Naive thymus-derived CD4-positive, alpha-beta T cell (primary cell): ENCODE measurements at regions not wholly inside any gene's neighbourhood (a gene's known extent, or its start where the extent isn't known, plus 50 kb on each side); places are given as distances from the start of the nearest gene placed in this dataset.

Experiments used
- ATAC-seq: fragments of 150-1000 bp; cut with Tn5 transposase; 2 replicates; pipeline ENCODE4 v1.10.0; 2021; ENCODE audit warnings: mild to moderate bottlenecking, moderate library complexity
- CTCF ChIA-PET: fragments of 350-600 bp; sonication (Branson Sonifier 250); formaldehyde crosslinking; loops from one replicate; lab custom pipeline; 2021; ENCODE audit warnings: antibody characterized with exemption; lab: Charles Lee
- POLR2A ChIA-PET: fragments of 350-600 bp; sonication (Branson Sonifier 250); formaldehyde crosslinking; loops from one replicate; lab custom pipeline; 2021; ENCODE audit warnings: antibody characterized with exemption, inconsistent platforms; lab: Charles Lee
- DNase-seq, 9 donors: peaks; one replicate each; pipeline versions ENCODE4 v3.0.0 to v3.0.0-alpha.2; 2020 to 2022; ENCODE audit warnings: mixed read lengths in 1 of 9
- H3K27ac ChIP-seq: one replicate; pipeline ENCODE4 v1.7.0; 2013; ENCODE audit warnings: mild to moderate bottlenecking, low read depth, low read length, moderate library complexity
- H3K27me3 ChIP-seq, 2 donors: one replicate each; pipeline ENCODE4 v1.7.0; 2013; ENCODE audit warnings: low read length in 2 of 2, mild to moderate bottlenecking in 2 of 2, moderate library complexity in 2 of 2; ENCODE audit not compliant: control insufficient read depth in 2 of 2, insufficient read depth in 2 of 2
- H3K36me3 ChIP-seq, 3 experiments: 1 replicate in 2 of 3; 2 replicates in 1 of 3; pipeline ENCODE4 v1.7.0; 2013; ENCODE audit warnings: low read length in 3 of 3, mild to moderate bottlenecking in 3 of 3, moderate library complexity in 1 of 3; ENCODE audit not compliant: insufficient read depth in 3 of 3, control insufficient read depth in 2 of 3
- H3K4me1 ChIP-seq, 2 donors: one replicate each; pipeline ENCODE4 v1.7.0; 2013; ENCODE audit warnings: low read length in 2 of 2, mild to moderate bottlenecking in 2 of 2, moderate library complexity in 1 of 2; ENCODE audit not compliant: control insufficient read depth in 2 of 2, insufficient read depth in 2 of 2
- H3K4me3 ChIP-seq: 2 replicates; pipeline ENCODE4 v1.7.0; 2013; ENCODE audit warnings: mild to moderate bottlenecking, low read length
- H3K9me3 ChIP-seq, 3 experiments: 1 replicate in 2 of 3; 2 replicates in 1 of 3; pipeline ENCODE4 v1.7.0; 2013; ENCODE audit warnings: low read length in 3 of 3; ENCODE audit not compliant: control insufficient read depth in 2 of 3
- H3K27ac Mint-ChIP-seq, 9 donors: one replicate each; pipeline ENCODE4 v1.8.0; 2020 to 2022; ENCODE audit warnings: mixed read lengths in 9 of 9, mild to moderate bottlenecking in 8 of 9, moderate library complexity in 5 of 9, inconsistent platforms in 2 of 9
- H3K27me3 Mint-ChIP-seq, 5 donors: one replicate each; pipeline ENCODE4 v1.8.0; 2021 to 2022; ENCODE audit warnings: mixed read lengths in 5 of 5, mild to moderate bottlenecking in 1 of 5
- H3K36me3 Mint-ChIP-seq, 5 donors: one replicate each; pipeline ENCODE4 v1.8.0; 2020 to 2022; ENCODE audit warnings: mixed read lengths in 5 of 5, mild to moderate bottlenecking in 3 of 5, inconsistent platforms in 1 of 5
- H3K4me1 Mint-ChIP-seq, 7 donors: one replicate each; pipeline ENCODE4 v1.8.0; 2020 to 2022; ENCODE audit warnings: mixed read lengths in 7 of 7, mild to moderate bottlenecking in 3 of 7, inconsistent platforms in 1 of 7
- H3K4me3 Mint-ChIP-seq, 10 donors: one replicate each; pipeline ENCODE4 v1.8.0; 2020 to 2022; ENCODE audit warnings: mild to moderate bottlenecking in 10 of 10, mixed read lengths in 10 of 10, moderate library complexity in 6 of 10, inconsistent platforms in 2 of 10
- H3K9me3 Mint-ChIP-seq, 11 donors: one replicate each; pipeline ENCODE4 v1.8.0; 2020 to 2022; ENCODE audit warnings: mixed read lengths in 11 of 11, mild to moderate bottlenecking in 4 of 11, inconsistent platforms in 1 of 11, moderate library complexity in 1 of 11
- intact Hi-C, 2 donors: fragments of 100-400 bp; cut with micrococcal nuclease; formaldehyde crosslinking; loops; one replicate each; pipeline ENCODE4 v1.15.1; 2023

- DNase-seq: no peak
- Mint-ChIP-seq H3K4me1 (no peaks in the 10 kb centered on the region), H3K27ac (no peak overlapping the region), H3K9me3 (peaks cover 2 to 26% (median 9%) of the 10 kb centered on the region in 11 donors), H3K4me3 (no peak overlapping the region), H3K27me3 (peaks cover 0 to 19% (median 7%) of the 10 kb centered on the region in 5 donors), H3K36me3 (no peaks in the 10 kb centered on the region)
- Histone ChIP-seq H3K9me3 (peaks cover 0 to 9% (median 0%) of the 10 kb centered on the region in 3 experiments), H3K4me1 (no peaks in the 10 kb centered on the region), H3K27ac (no peak overlapping the region), H3K27me3 (no peaks in the 10 kb centered on the region), H3K4me3 (no peak overlapping the region), H3K36me3 (no peaks in the 10 kb centered on the region)
- ChIA-PET CTCF (no interaction called here), POLR2A (no interaction called here)
- no peak for ATAC-seq
- intact Hi-C loops: no loop called here
Observed at GRCh38 chr9:115386963-115387770, 269.2 kb upstream of the TNC start.

- H3K9me3 Mint-ChIP-seq: peaks cover 0 to 14% (median 0%) of the 10 kb centered on the region in 11 donors
- peaks cover 0 to 4% (median 0%) of the 10 kb centered on the region in 7 donors for H3K4me1 Mint-ChIP-seq
- peaks cover 5 to 39% (median 7%) of the 10 kb centered on the region in 5 donors for H3K27me3 Mint-ChIP-seq
- H3K36me3 ChIP-seq: no peaks in the 10 kb centered on the region
- ATAC-seq (no peak), DNase-seq (no peak)
- intact Hi-C loops: no loop called here
- H3K27ac Mint-ChIP-seq: no peak overlapping the region
- no peak overlapping the region for H3K4me3 Mint-ChIP-seq
- POLR2A ChIA-PET: no interaction called here
- no peaks in the 10 kb centered on the region for H3K9me3 ChIP-seq
- H3K36me3 Mint-ChIP-seq: no peaks in the 10 kb centered on the region
- no peaks in the 10 kb centered on the region for H3K4me1 ChIP-seq
- no peaks in the 10 kb centered on the region for H3K27me3 ChIP-seq
- no peak overlapping the region for H3K4me3 ChIP-seq
- CTCF ChIA-PET: no interaction called here
- H3K27ac ChIP-seq: no peak overlapping the region
Observed at GRCh38 chr9:115391168-115391825, 273.3 kb upstream of the TNC start.

- no peaks in the 10 kb centered on the region for H3K4me1 ChIP-seq
- ATAC-seq (no peak), DNase-seq (no peak)
- no peak overlapping the region for H3K27ac ChIP-seq
- H3K9me3 ChIP-seq: no peaks in the 10 kb centered on the region
- H3K27me3 Mint-ChIP-seq: peaks cover 0 to 42% (median 16%) of the 10 kb centered on the region in 5 donors
- CTCF ChIA-PET: no interaction called here
- H3K36me3 ChIP-seq: no peaks in the 10 kb centered on the region
- no peak overlapping the region for H3K4me3 ChIP-seq
- peaks cover 0 to 4% (median 0%) of the 10 kb centered on the region in 7 donors for H3K4me1 Mint-ChIP-seq
- POLR2A ChIA-PET: no interaction called here
- peaks cover 0 to 8% (median 0%) of the 10 kb centered on the region in 11 donors for H3K9me3 Mint-ChIP-seq
- no peaks in the 10 kb centered on the region for H3K27me3 ChIP-seq
- H3K4me3 Mint-ChIP-seq: no peak overlapping the region
- no peak overlapping the region for H3K27ac Mint-ChIP-seq
- intact Hi-C loops: no loop called here
- H3K36me3 Mint-ChIP-seq: no peaks in the 10 kb centered on the region
Observed at GRCh38 chr9:115393976-115394775, 276.2 kb upstream of the TNC start.

GRCh38 chr9:115395511-115396021, 277.6 kb upstream of the TNC start:
- CTCF ChIA-PET: no interaction called here
- POLR2A ChIA-PET: no interaction called here
- Mint-ChIP-seq H3K4me1 (peaks cover 0 to 4% (median 0%) of the 10 kb centered on the region in 7 donors), H3K27ac (no peak overlapping the region), H3K9me3 (peaks cover 0 to 4% (median 0%) of the 10 kb centered on the region in 11 donors), H3K36me3 (no peaks in the 10 kb centered on the region), H3K27me3 (peaks cover 0 to 42% (median 16%) of the 10 kb centered on the region in 5 donors), H3K4me3 (no peak overlapping the region)
- Histone ChIP-seq H3K27ac (no peak overlapping the region), H3K27me3 (no peaks in the 10 kb centered on the region), H3K4me3 (no peak overlapping the region), H3K4me1 (no peaks in the 10 kb centered on the region), H3K9me3 (no peaks in the 10 kb centered on the region), H3K36me3 (no peaks in the 10 kb centered on the region)
- intact Hi-C loops: no loop called here
- DNase-seq (no peak), ATAC-seq (no peak)

- Mint-ChIP-seq H3K36me3 (no peaks in the 10 kb centered on the region), H3K9me3 (peaks cover 0 to 4% (median 0%) of the 10 kb centered on the region in 11 donors), H3K4me1 (peaks cover 0 to 4% (median 0%) of the 10 kb centered on the region in 7 donors), H3K27me3 (peaks cover 0 to 37% (median 16%) of the 10 kb centered on the region in 5 donors), H3K27ac (no peak overlapping the region), H3K4me3 (no peak overlapping the region)
- no peak for ATAC-seq
- Histone ChIP-seq H3K27me3 (no peaks in the 10 kb centered on the region), H3K36me3 (no peaks in the 10 kb centered on the region), H3K27ac (no peak overlapping the region), H3K4me1 (no peaks in the 10 kb centered on the region), H3K4me3 (no peak overlapping the region), H3K9me3 (no peaks in the 10 kb centered on the region)
- CTCF ChIA-PET: no interaction called here
- POLR2A ChIA-PET: no interaction called here
- intact Hi-C loops: no loop called here
- DNase-seq: no peak
Observed at GRCh38 chr9:115396071-115396529, 278.1 kb upstream of the TNC start.

GRCh38 chr9:115397591-115398312, 279.8 kb upstream of the TNC start:
- Histone ChIP-seq H3K27me3 (no peaks in the 10 kb centered on the region), H3K4me3 (no peak overlapping the region), H3K36me3 (no peaks in the 10 kb centered on the region), H3K4me1 (no peaks in the 10 kb centered on the region), H3K9me3 (no peaks in the 10 kb centered on the region), H3K27ac (no peak overlapping the region)
- no peak overlapping the region for H3K27ac Mint-ChIP-seq
- peaks cover 0 to 4% (median 0%) of the 10 kb centered on the region in 11 donors for H3K9me3 Mint-ChIP-seq
- no peak overlapping the region for H3K4me3 Mint-ChIP-seq
- intact Hi-C loops: no loop called here
- DNase-seq (no peak), ATAC-seq (no peak)
- CTCF ChIA-PET: no interaction called here
- H3K27me3 Mint-ChIP-seq: peaks cover 0 to 27% (median 16%) of the 10 kb centered on the region in 5 donors
- no peaks in the 10 kb centered on the region for H3K36me3 Mint-ChIP-seq
- POLR2A ChIA-PET: no interaction called here
- H3K4me1 Mint-ChIP-seq: peaks cover 0 to 4% (median 0%) of the 10 kb centered on the region in 7 donors
